SU-DHL-6 (cell line): ENCODE measurements at regions not wholly inside any gene's neighbourhood (a gene's known extent, or its start where the extent isn't known, plus 50 kb on each side); places are given as distances from the start of the nearest gene placed in this dataset.

Experiments
- EZH2phosphoT487 ChIP-seq: fragments of 200-600 bp; sonication (generic), shearing (Covaris generic); conservative IDR thresholded peaks from 2 replicates; pipeline ENCODE4 v1.6.1; 2018; ENCODE audit warnings: mild to moderate bottlenecking, antibody characterized with exemption, low read length, moderate library complexity, mixed read lengths
- TF ChIP-seq, protein P1 (sequence below): fragments of 200-600 bp; sonication (generic); IDR thresholded peaks from one replicate; pipeline ENCODE4 v1.5.1; 2017; ENCODE audit warnings: antibody characterized with exemption, mild to moderate bottlenecking, low read length, moderate library complexity; ENCODE audit not compliant: insufficient read depth, poor library complexity, severe bottlenecking

DNA sequence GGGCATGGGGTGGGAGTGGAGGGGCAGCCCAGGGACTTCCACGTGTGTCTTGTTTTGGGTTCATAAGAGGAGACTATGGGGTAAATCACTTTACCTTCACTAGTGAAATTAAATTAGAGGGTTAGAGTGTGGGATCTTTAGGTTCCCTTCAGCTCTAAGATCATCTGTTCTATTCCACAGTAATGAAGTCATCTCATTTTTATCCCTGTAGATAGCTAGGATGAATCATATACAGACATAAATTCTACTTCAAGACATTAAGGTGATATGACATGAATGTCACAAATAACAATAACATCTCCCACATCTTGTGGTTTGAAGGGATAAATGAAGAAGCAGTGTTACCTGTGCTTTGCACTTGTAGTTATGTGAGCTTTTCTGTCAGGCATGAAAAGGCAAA, 83.8 kb downstream of the ELOVL4 start:
- TF ChIP-seq, protein P1, sequence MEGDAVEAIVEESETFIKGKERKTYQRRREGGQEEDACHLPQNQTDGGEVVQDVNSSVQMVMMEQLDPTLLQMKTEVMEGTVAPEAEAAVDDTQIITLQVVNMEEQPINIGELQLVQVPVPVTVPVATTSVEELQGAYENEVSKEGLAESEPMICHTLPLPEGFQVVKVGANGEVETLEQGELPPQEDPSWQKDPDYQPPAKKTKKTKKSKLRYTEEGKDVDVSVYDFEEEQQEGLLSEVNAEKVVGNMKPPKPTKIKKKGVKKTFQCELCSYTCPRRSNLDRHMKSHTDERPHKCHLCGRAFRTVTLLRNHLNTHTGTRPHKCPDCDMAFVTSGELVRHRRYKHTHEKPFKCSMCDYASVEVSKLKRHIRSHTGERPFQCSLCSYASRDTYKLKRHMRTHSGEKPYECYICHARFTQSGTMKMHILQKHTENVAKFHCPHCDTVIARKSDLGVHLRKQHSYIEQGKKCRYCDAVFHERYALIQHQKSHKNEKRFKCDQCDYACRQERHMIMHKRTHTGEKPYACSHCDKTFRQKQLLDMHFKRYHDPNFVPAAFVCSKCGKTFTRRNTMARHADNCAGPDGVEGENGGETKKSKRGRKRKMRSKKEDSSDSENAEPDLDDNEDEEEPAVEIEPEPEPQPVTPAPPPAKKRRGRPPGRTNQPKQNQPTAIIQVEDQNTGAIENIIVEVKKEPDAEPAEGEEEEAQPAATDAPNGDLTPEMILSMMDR: no peak
- no peak for TF ChIP-seq EZH2phosphoT487
